PFSK-1 (cell line): ENCODE measurements at regions not wholly inside any gene's neighbourhood (a gene's known extent, or its start where the extent isn't known, plus 50 kb on each side); places are given as distances from the start of the nearest gene placed in this dataset.

Source experiments
- FOXP2 ChIP-seq: optimal IDR thresholded peaks from 2 replicates; pipeline ENCODE3; 2011; ENCODE audit warnings: borderline replicate concordance, control low read depth, inconsistent platforms; ENCODE audit not compliant: insufficient read depth; ENCODE audit errors: extremely low read length, extremely low read depth
- POLR2AphosphoS5 ChIP-seq: IDR thresholded peaks from 2 replicates; pipeline ENCODE4 v1.6.1; 2012; ENCODE audit warnings: low read depth, mild to moderate bottlenecking, control low read depth, low read length, moderate library complexity
- REST ChIP-seq, 2 experiments: IDR thresholded peaks; 2 replicates each; pipeline versions ENCODE4 v1.6.1 to v1.8.0; 2011 to 2012; ENCODE audit warnings: low read depth in 2 of 2, low read length in 2 of 2, control low read depth in 1 of 2, inconsistent platforms in 1 of 2, mild to moderate bottlenecking in 1 of 2, moderate library complexity in 1 of 2; ENCODE audit not compliant: insufficient read depth in 1 of 2
- SIN3A ChIP-seq: IDR thresholded peaks from 2 replicates; pipeline ENCODE4 v1.6.1; 2012; ENCODE audit warnings: mild to moderate bottlenecking, low read length, moderate library complexity, borderline replicate concordance; ENCODE audit not compliant: insufficient read depth
- TAF1 ChIP-seq: IDR thresholded peaks from 2 replicates; pipeline ENCODE4 v1.6.1; 2012; ENCODE audit warnings: low read length, control low read depth, borderline replicate concordance; ENCODE audit not compliant: insufficient read depth

GRCh38 chr4:14237911-14238310 lies 610.4 kb upstream of the BOD1L1 start:
- TF ChIP-seq POLR2AphosphoS5 (no peak), SIN3A (no peak), FOXP2 (no peak), REST (IDR thresholded peaks at IDR 0.05; ENCODE audit: insufficient read depth in 1 of 2, low read depth in 2 of 2, low read length in 2 of 2) (no peak), TAF1 (no peak)

GRCh38 chr4:14241574-14241973 lies 614.0 kb upstream of the BOD1L1 start:
- no peak for TF ChIP-seq REST (IDR thresholded peaks at IDR 0.05; ENCODE audit: insufficient read depth in 1 of 2, low read depth in 2 of 2, low read length in 2 of 2)
- no peak for TF ChIP-seq SIN3A
- no peak for TF ChIP-seq POLR2AphosphoS5
- no peak for TF ChIP-seq FOXP2
- TF ChIP-seq TAF1, result no peak

GRCh38 chr4:14247767-14248166 lies 620.2 kb upstream of the BOD1L1 start:
- no peak for TF ChIP-seq SIN3A
- no peak for TF ChIP-seq POLR2AphosphoS5
- no peak for TF ChIP-seq TAF1
- TF ChIP-seq FOXP2, result no peak
- TF ChIP-seq REST (IDR thresholded peaks at IDR 0.05; ENCODE audit: insufficient read depth in 1 of 2, low read depth in 2 of 2, low read length in 2 of 2), result no peak

GRCh38 chr4:14249226-14249625 lies 621.7 kb upstream of the BOD1L1 start:
- TF ChIP-seq REST (IDR thresholded peaks at IDR 0.05; ENCODE audit: insufficient read depth in 1 of 2, low read depth in 2 of 2, low read length in 2 of 2) (no peak), SIN3A (no peak), TAF1 (no peak), POLR2AphosphoS5 (no peak), FOXP2 (no peak)

- TF ChIP-seq REST (IDR thresholded peaks at IDR 0.05; ENCODE audit: insufficient read depth in 1 of 2, low read depth in 2 of 2, low read length in 2 of 2) (no peak), FOXP2 (no peak), SIN3A (no peak), POLR2AphosphoS5 (no peak), TAF1 (no peak)
Measured at GRCh38 chr4:14254252-14254651, 626.7 kb upstream of the BOD1L1 start.
